K562 (cell line): ENCODE measurements at regions not wholly inside any gene's neighbourhood (a gene's known extent, or its start where the extent isn't known, plus 50 kb on each side); places are given as distances from the start of the nearest gene placed in this dataset.

Source experiments
- ATAC-seq: fragments of 200-7000 bp; cut with Tn5 transposase; 3 replicates; pipeline ENCODE4 v1.9.1; 2020; ENCODE audit warnings: moderate library complexity
- BruUV-seq: library from RNA; stranded (reverse); fragments of 400-500 nt; replicated peaks from 2 replicates; lab custom pipeline; 2021; lab: Mats Ljungman, UMichigan
- CTCF ChIA-PET: fragments of 300-600 bp; formaldehyde crosslinking; extraction: SDS; loops from one replicate; lab custom pipeline; 2021; ENCODE audit warnings: low intra/inter-chr PET ratio; lab: Yijun Ruan, JAX
- POLR2A ChIA-PET: fragments of 300-600, 350-650 bp; sonication (Branson Sonifier 250); formaldehyde crosslinking; extraction: SDS; loops from one replicate; lab custom pipeline; 2021; ENCODE audit warnings: antibody characterized with exemption, inconsistent platforms; lab: Yijun Ruan, JAX
- DNase-seq, 4 experiments: peaks; one replicate each; pipeline versions ENCODE4 v3.0.0 to v3.0.0-alpha.2; 2011 to 2018; ENCODE audit warnings: low spot score in 3 of 4, mixed read lengths in 3 of 4; ENCODE audit errors: extremely low read depth in 1 of 4
- FAIRE-seq: peaks from 2 replicates; lab custom pipeline; 2011; peaks lifted over from hg19 to GRCh38; lab: Jason Lieb, UNC
- H2AFZ ChIP-seq: 2 replicates; pipeline ENCODE4 v1.6.0; 2011; ENCODE audit warnings: low read depth, low read length, control low read depth, inconsistent platforms
- H3K27ac ChIP-seq: fragments of 200-600 bp; 3 replicates; pipeline ENCODE4 v1.8.0; 2011; ENCODE audit warnings: low read depth, mild to moderate bottlenecking, control low read depth, inconsistent platforms, low read length, moderate library complexity, mixed read lengths; ENCODE audit errors: extremely low read depth
- H3K27me3 ChIP-seq, 2 experiments: fragments of 300-600 bp in 1 of 2; 2 replicates in 1 of 2; 3 replicates in 1 of 2; pipeline versions ENCODE4 v1.6.0 to v1.8.0; 2011; ENCODE audit warnings: inconsistent platforms in 2 of 2, low read length in 2 of 2, mild to moderate bottlenecking in 1 of 2, mixed read lengths in 1 of 2, moderate library complexity in 1 of 2; ENCODE audit not compliant: control insufficient read depth in 2 of 2, insufficient read depth in 2 of 2
- H3K36me3 ChIP-seq: fragments of 300-600 bp; 3 replicates; pipeline ENCODE4 v1.8.0; 2011; ENCODE audit warnings: mild to moderate bottlenecking, low read length, inconsistent platforms; ENCODE audit not compliant: control insufficient read depth, insufficient read depth
- H3K4me1 ChIP-seq, 2 experiments: fragments of 200-600 bp in 1 of 2; replicated peaks in 1 of 2; 2 replicates in 1 of 2; 3 replicates in 1 of 2; pipeline versions ENCODE4 v1.5.1 to v1.8.0; 2011; ENCODE audit warnings: inconsistent platforms in 2 of 2, low read length in 2 of 2, mild to moderate bottlenecking in 1 of 2, mixed read lengths in 1 of 2, moderate library complexity in 1 of 2; ENCODE audit not compliant: control insufficient read depth in 2 of 2, insufficient read depth in 2 of 2
- H3K4me2 ChIP-seq: 2 replicates; pipeline ENCODE4 v1.6.1; 2011; ENCODE audit warnings: low read length, control low read depth, inconsistent platforms, mixed read lengths; ENCODE audit not compliant: insufficient read depth
- H3K4me3 ChIP-seq: fragments of 200-600 bp; sonication (generic), shearing (Covaris generic); 2 replicates; pipeline ENCODE4 v1.5.1; 2016; ENCODE audit warnings: control low read depth, inconsistent platforms
- H3K79me2 ChIP-seq: fragments of 200-600 bp; 3 replicates; pipeline ENCODE4 v1.8.0; 2011; ENCODE audit warnings: low read length, inconsistent platforms; ENCODE audit not compliant: control insufficient read depth, insufficient read depth
- H3K9ac ChIP-seq, 2 experiments: 2 replicates each; pipeline versions ENCODE4 v1.6.0 to v1.6.1; 2011; ENCODE audit warnings: low read depth in 2 of 2, low read length in 2 of 2, control low read depth in 1 of 2, inconsistent platforms in 1 of 2, mild to moderate bottlenecking in 1 of 2, mixed read lengths in 1 of 2; ENCODE audit not compliant: insufficient read depth in 1 of 2
- H3K9me1 ChIP-seq: one replicate; pipeline ENCODE4 v1.6.0; 2011; ENCODE audit warnings: inconsistent platforms, mild to moderate bottlenecking, low read length, moderate library complexity; ENCODE audit not compliant: control insufficient read depth, insufficient read depth
- H3K9me3 ChIP-seq: replicated peaks from 2 replicates; pipeline ENCODE4 v1.5.1; 2011; ENCODE audit warnings: low read depth, low read length, inconsistent platforms; ENCODE audit not compliant: control insufficient read depth, insufficient read depth
- H4K20me1 ChIP-seq: replicated peaks from 2 replicates; pipeline ENCODE4 v1.6.1; 2011; ENCODE audit warnings: low read length, inconsistent platforms, mixed read lengths; ENCODE audit not compliant: control insufficient read depth, insufficient read depth
- GATAD2A ChIP-seq: fragments of 450-650 bp; IDR thresholded peaks from 2 replicates; pipeline ENCODE4 v1.6.1; 2017
- HMG20A ChIP-seq: fragments of 450-650 bp; formaldehyde crosslinking; conservative IDR thresholded peaks from 2 replicates; pipeline ENCODE4 v1.4.0; 2020; ENCODE audit warnings: mild to moderate bottlenecking, mixed read lengths
- RBFOX2 ChIP-seq: fragments of 200-400 bp; formaldehyde crosslinking; IDR thresholded peaks from 2 replicates; pipeline ENCODE4 v1.6.1; 2017; ENCODE audit warnings: low read depth, mild to moderate bottlenecking, low read length, moderate library complexity
- ZNF146 ChIP-seq: IDR thresholded peaks from one replicate; pipeline ENCODE4 v1.6.1; 2018; ENCODE audit warnings: missing compliant biosample characterization; ENCODE audit not compliant: unreplicated experiment
- WGBS: fragments of 100-300 bp; shearing (Covaris generic); methylation state at CpG from one replicate; pipeline ENCODE4 v1.1.6; 2016; ENCODE audit warnings: low coverage, mixed read lengths; ENCODE audit not compliant: insufficient coverage; ENCODE audit errors: missing lambda C conversion rate; 5-methylcytosine and 5-hydroxymethylcytosine counted together
- in situ Hi-C: fragments of 300-500 bp; cut with MboI; formaldehyde crosslinking; loops from 4 replicates; pipeline ENCODE4 v1.15.0; 2018; ENCODE audit warnings: inconsistent platforms, mixed read lengths
- intact Hi-C: fragments of 100-400 bp; cut with micrococcal nuclease; formaldehyde crosslinking; loops from 2 replicates; pipeline ENCODE4 v1.14.2; 2022
- TF ChIP-seq, protein P1 (sequence below): conservative IDR thresholded peaks from 2 replicates; pipeline ENCODE4 v1.6.1; 2011; ENCODE audit warnings: low read depth, mild to moderate bottlenecking, low read length; ENCODE audit not compliant: control insufficient read depth
- TF ChIP-seq, protein P2 (sequence below): fragments of 250-450 bp; sonication (Bioruptor Pico); IDR thresholded peaks from 2 replicates; pipeline ENCODE4 v1.5.0; 2021

- TF ChIP-seq, protein P1, sequence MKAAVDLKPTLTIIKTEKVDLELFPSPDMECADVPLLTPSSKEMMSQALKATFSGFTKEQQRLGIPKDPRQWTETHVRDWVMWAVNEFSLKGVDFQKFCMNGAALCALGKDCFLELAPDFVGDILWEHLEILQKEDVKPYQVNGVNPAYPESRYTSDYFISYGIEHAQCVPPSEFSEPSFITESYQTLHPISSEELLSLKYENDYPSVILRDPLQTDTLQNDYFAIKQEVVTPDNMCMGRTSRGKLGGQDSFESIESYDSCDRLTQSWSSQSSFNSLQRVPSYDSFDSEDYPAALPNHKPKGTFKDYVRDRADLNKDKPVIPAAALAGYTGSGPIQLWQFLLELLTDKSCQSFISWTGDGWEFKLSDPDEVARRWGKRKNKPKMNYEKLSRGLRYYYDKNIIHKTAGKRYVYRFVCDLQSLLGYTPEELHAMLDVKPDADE: no peak
- TF ChIP-seq, protein P2, sequence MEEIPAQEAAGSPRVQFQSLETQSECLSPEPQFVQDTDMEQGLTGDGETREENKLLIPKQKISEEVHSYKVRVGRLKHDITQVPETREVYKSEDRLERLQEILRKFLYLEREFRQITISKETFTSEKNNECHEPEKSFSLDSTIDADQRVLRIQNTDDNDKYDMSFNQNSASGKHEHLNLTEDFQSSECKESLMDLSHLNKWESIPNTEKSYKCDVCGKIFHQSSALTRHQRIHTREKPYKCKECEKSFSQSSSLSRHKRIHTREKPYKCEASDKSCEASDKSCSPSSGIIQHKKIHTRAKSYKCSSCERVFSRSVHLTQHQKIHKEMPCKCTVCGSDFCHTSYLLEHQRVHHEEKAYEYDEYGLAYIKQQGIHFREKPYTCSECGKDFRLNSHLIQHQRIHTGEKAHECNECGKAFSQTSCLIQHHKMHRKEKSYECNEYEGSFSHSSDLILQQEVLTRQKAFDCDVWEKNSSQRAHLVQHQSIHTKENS (CRISPR knock-in tag): no peak
- TF ChIP-seq HMG20A (no peak), ZNF146 (CRISPR knock-in tag) (no peak)
These were observed 210.1 kb upstream of the DIO3 start (continued) for GRCh38 chr14:101351146-101351545.

GRCh38 chr14:101351769-101352168 lies 209.5 kb upstream of the DIO3 start:
- H3K4me3 ChIP-seq: no peak overlapping the region
- BruUV-seq: no TSS peak
- H3K27ac ChIP-seq: no peak overlapping the region
- TF ChIP-seq GATAD2A (no peak), RBFOX2 (no peak)
- H3K9ac ChIP-seq: no peak overlapping the region
- H3K79me2 ChIP-seq: no peaks in the 10 kb centered on the region
- CTCF ChIA-PET: no interaction called here
- H3K9me1 ChIP-seq: no peaks in the 10 kb centered on the region
- H3K27me3 ChIP-seq: peaks cover 0 to 6% of the 10 kb centered on the region in 2 experiments; a peak in 2 of 5 replicates
- H3K4me2 ChIP-seq: no peak overlapping the region
- DNase-seq (no peak), FAIRE-seq (no peak), ATAC-seq (no peak)
- H3K4me1 ChIP-seq: no peaks in the 10 kb centered on the region
- H4K20me1 ChIP-seq: no peaks in the 10 kb centered on the region
- no peaks in the 10 kb centered on the region for H3K36me3 ChIP-seq
- intact Hi-C loops: no loop called here
- 0% methylated on average over 4 of the region's 5 CpGs for WGBS
- in situ Hi-C loops: no loop called here
- POLR2A ChIA-PET: interaction anchor here (0.8 kb wide), 1 partner anchor 15 kb away, joined by 3 read pairs; no protein-coding TSS in a partner anchor
- H2AFZ ChIP-seq: no peak overlapping the region
- no peaks in the 10 kb centered on the region; the same call in 1 of the 2 replicates for H3K9me3 ChIP-seq
